Type B pancreatic cell (in vitro differentiated cells): ENCODE measurements at regions not wholly inside any gene's neighbourhood (a gene's known extent, or its start where the extent isn't known, plus 50 kb on each side); places are given as distances from the start of the nearest gene placed in this dataset.
"Not testable (repeated sequence)": the region's sequence is repeated elsewhere in the genome, so short reads cannot be mapped to it uniquely, and the experiment has no call there.

Source experiments
- DNase-seq: peaks from one replicate; pipeline ENCODE4 v3.0.0; 2021; ENCODE audit warnings: mixed read lengths; ENCODE audit not compliant: unreplicated experiment; ENCODE audit errors: extremely low spot score
- H3K27ac Mint-ChIP-seq: 2 replicates; pipeline ENCODE4 v1.8.0; 2021; ENCODE audit warnings: mild to moderate bottlenecking, mixed read lengths
- H3K27me3 Mint-ChIP-seq: 2 replicates; pipeline ENCODE4 v1.8.0; 2021; ENCODE audit warnings: mixed read lengths
- H3K36me3 Mint-ChIP-seq: 2 replicates; pipeline ENCODE4 v1.8.0; 2021; ENCODE audit warnings: mixed read lengths
- H3K4me1 Mint-ChIP-seq: one replicate; pipeline ENCODE4 v1.8.0; 2021; ENCODE audit warnings: mixed read lengths; ENCODE audit not compliant: unreplicated experiment
- H3K4me3 Mint-ChIP-seq: 2 replicates; pipeline ENCODE4 v1.8.0; 2021; ENCODE audit warnings: mild to moderate bottlenecking, mixed read lengths
- H3K9me3 Mint-ChIP-seq: 2 replicates; pipeline ENCODE4 v1.8.0; 2021; ENCODE audit warnings: mixed read lengths
- CTCF ChIP-seq: fragments of 200-600 bp; sonication (generic); conservative IDR thresholded peaks from 2 replicates; pipeline ENCODE4 v1.5.0; 2021; ENCODE audit warnings: antibody characterized with exemption, mild to moderate bottlenecking

DNA sequence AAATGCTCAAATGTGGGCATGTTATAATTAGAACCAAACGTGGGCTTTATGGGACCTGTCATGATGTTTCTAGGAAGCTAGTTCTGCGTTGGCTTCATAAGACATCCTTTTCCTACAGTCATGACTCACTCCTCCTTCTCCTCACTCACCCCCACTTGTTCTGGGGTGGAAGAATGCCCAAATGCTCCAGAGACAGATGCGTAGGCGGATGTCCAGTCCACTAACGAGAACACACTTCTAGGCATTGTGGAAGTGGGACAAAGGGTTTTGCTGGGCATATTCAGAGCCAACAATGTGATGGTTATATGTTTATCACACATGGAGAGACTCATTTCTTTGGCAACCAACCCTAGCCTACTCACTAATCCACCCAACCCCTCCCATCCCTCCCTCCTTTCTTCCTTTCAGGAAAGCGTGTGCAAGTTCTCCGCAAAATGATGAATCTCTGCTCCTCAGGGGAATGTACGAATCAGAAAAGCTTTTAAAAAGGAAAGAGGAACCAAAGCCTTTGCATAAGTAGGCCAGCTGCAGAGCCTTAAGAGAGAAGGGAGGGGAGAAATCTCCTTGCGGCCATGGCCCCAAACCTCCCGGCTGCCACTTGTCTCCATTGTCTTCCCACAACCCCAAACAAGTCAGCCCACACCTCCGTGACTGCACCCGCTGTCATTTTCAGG, 123.0 kb upstream of the SPRED1 start:
- Mint-ChIP-seq H3K36me3 (no peaks in the 10 kb centered on the region), H3K4me3 (peak overlapping the region; percentile 24), H3K27ac (no peak overlapping the region), H3K9me3 (peaks cover 4% of the 10 kb centered on the region), H3K4me1 (peaks cover 32% of the 10 kb centered on the region), H3K27me3 (no peaks in the 10 kb centered on the region)
- no peak for DNase-seq
- no peak for TF ChIP-seq CTCF

- no peak for DNase-seq
- no peaks in the 10 kb centered on the region for H3K27me3 Mint-ChIP-seq
- peaks cover under 1% of the 10 kb centered on the region for H3K9me3 Mint-ChIP-seq
- peaks cover 32% of the 10 kb centered on the region for H3K4me1 Mint-ChIP-seq
- no peak overlapping the region for H3K4me3 Mint-ChIP-seq
- H3K36me3 Mint-ChIP-seq: no peaks in the 10 kb centered on the region
- no peak for TF ChIP-seq CTCF
- no peak overlapping the region for H3K27ac Mint-ChIP-seq
These were observed 122.5 kb upstream of the SPRED1 start for GRCh38 chr15:38130205-38130567.

- no peaks in the 10 kb centered on the region for H3K36me3 Mint-ChIP-seq
- H3K9me3 Mint-ChIP-seq: peaks cover 4% of the 10 kb centered on the region
- peak overlapping the region; percentile 48 for H3K4me3 Mint-ChIP-seq
- TF ChIP-seq CTCF: no peak
- H3K27me3 Mint-ChIP-seq: no peaks in the 10 kb centered on the region
- H3K4me1 Mint-ChIP-seq: peaks cover 32% of the 10 kb centered on the region
- no peak for DNase-seq
- H3K27ac Mint-ChIP-seq: no peak overlapping the region
These were observed 121.7 kb upstream of the SPRED1 start for GRCh38 chr15:38130740-38131498.

- Mint-ChIP-seq H3K27me3 (no peaks in the 10 kb centered on the region), H3K9me3 (peaks cover 7% of the 10 kb centered on the region), H3K36me3 (no peaks in the 10 kb centered on the region), H3K4me3 (no peak overlapping the region), H3K27ac (no peak overlapping the region), H3K4me1 (peaks cover 28% of the 10 kb centered on the region)
- no peak for TF ChIP-seq CTCF
- DNase-seq: no peak
These were observed 118.4 kb upstream of the SPRED1 start for GRCh38 chr15:38134252-38134651.

DNA sequence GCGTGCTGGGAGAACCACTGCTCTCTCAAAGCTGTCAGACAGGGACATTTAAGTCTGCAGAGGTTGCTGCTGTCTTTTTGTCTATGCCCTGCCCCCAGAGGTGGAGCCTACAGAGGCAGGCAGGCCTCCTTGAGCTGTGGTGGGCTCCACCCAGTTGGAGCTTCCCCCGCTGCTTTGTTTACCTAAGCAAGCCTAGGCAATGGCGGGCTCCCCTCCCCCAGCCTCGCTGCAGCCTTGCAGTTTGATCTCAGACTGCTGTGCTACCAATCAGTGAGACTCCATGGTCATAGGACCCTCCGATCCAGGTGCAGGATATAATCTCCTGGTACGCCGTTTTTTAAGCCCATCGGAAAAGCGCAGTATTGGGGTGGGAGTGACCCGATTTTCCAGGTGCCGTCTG, 110.4 kb upstream of the SPRED1 start:
- H3K27ac Mint-ChIP-seq, H3K9me3 Mint-ChIP-seq, DNase-seq, H3K4me3 Mint-ChIP-seq, H3K36me3 Mint-ChIP-seq, H3K27me3 Mint-ChIP-seq, H3K4me1 Mint-ChIP-seq: not testable (repeated sequence)

- Mint-ChIP-seq H3K36me3 (no peaks in the 10 kb centered on the region), H3K27ac (no peak overlapping the region), H3K4me3 (no peak overlapping the region), H3K4me1 (peaks cover 7% of the 10 kb centered on the region), H3K27me3 (no peaks in the 10 kb centered on the region), H3K9me3 (peaks cover 1% of the 10 kb centered on the region)
- TF ChIP-seq CTCF: no peak
- no peak for DNase-seq
These were observed 107.7 kb upstream of the SPRED1 start for GRCh38 chr15:38144921-38145320.
